ENCODE measurements at regions not wholly inside any gene's neighbourhood (a gene's known extent, or its start where the extent isn't known, plus 50 kb on each side); places are given as distances from the start of the nearest gene placed in this dataset.

GRCh38 chr3:106421909-106422308 lies 553.1 kb upstream of the CBLB start:
- no peak overlapping the region for H3K4me2 ChIP-seq (ENCODE audit: low read length)
- H3K27me3 ChIP-seq (ENCODE audit: low read depth, low read length): no peaks in the 10 kb centered on the region
- no peak overlapping the region for H3K4me3 ChIP-seq (ENCODE audit: low read length)
- H4K20me1 ChIP-seq (ENCODE audit: insufficient read depth, low read length): no peaks in the 10 kb centered on the region
- no peaks in the 10 kb centered on the region for H3K79me2 ChIP-seq (ENCODE audit: low read length)
- H2AFZ ChIP-seq (ENCODE audit: low read depth, low read length): no peak overlapping the region
- H3K36me3 ChIP-seq (replicated peaks; ENCODE audit: low read depth, low read length): no peaks in the 10 kb centered on the region
- TF ChIP-seq EZH2phosphoT487 (IDR thresholded peaks at IDR 0.05; ENCODE audit: low read depth): no peak
- TF ChIP-seq, protein P1, sequence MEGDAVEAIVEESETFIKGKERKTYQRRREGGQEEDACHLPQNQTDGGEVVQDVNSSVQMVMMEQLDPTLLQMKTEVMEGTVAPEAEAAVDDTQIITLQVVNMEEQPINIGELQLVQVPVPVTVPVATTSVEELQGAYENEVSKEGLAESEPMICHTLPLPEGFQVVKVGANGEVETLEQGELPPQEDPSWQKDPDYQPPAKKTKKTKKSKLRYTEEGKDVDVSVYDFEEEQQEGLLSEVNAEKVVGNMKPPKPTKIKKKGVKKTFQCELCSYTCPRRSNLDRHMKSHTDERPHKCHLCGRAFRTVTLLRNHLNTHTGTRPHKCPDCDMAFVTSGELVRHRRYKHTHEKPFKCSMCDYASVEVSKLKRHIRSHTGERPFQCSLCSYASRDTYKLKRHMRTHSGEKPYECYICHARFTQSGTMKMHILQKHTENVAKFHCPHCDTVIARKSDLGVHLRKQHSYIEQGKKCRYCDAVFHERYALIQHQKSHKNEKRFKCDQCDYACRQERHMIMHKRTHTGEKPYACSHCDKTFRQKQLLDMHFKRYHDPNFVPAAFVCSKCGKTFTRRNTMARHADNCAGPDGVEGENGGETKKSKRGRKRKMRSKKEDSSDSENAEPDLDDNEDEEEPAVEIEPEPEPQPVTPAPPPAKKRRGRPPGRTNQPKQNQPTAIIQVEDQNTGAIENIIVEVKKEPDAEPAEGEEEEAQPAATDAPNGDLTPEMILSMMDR (IDR thresholded peaks at IDR 0.05; ENCODE audit: low read depth, low read length): no peak
- no peaks in the 10 kb centered on the region for H3K9me3 ChIP-seq (ENCODE audit: insufficient read depth, low read length)
- no peak overlapping the region for H3K9ac ChIP-seq (ENCODE audit: low read length)
- no peaks in the 10 kb centered on the region for H3K4me1 ChIP-seq (ENCODE audit: low read length)
- no peak overlapping the region for H3K27ac ChIP-seq (ENCODE audit: low read length)

DNA sequence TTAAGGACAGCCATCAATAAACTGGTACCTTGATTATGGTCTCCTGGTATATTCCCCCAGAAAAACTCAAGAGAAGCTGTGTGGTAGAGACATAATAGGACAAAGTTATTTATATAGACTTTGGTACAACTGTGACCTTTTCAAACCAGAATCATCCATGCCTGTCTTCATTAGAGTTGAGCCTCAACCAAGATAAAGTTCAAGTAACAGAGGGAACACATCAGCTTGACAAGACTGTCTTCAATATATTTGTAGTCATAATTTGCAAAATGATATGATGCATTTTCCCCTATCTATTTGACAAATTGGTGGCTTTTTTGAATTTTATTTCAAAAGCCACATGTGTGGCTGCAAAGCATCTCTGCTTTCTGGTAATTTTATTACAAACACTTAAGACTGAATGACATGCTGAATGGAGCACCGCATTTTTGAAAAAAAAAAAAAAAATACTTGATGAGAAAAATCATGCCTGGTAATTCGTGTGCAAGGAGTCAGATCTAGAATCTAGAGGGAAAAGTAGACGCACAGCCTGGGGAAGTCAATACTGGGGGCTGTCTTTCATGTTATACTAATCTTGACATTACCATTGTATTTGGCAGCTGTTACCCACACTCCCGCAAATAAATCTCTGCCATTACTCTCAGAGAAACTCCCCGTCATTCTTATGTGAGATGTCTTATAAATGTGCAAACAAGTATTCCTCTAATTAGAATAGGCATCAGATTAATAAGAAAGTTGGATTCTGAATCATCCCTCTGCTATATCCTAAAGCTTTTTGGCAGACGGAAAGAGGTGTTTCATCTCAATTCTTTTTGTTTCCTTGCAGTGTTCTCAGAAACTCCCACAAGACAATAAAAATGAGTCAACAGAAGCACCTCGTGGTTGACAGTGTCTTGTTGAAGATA lies 554.8 kb upstream of the CBLB start:
- no peaks in the 10 kb centered on the region for H3K79me2 ChIP-seq (ENCODE audit: low read length)
- H3K27ac ChIP-seq (ENCODE audit: low read length): no peak overlapping the region
- no peak overlapping the region for H3K9ac ChIP-seq (ENCODE audit: low read length)

DNA sequence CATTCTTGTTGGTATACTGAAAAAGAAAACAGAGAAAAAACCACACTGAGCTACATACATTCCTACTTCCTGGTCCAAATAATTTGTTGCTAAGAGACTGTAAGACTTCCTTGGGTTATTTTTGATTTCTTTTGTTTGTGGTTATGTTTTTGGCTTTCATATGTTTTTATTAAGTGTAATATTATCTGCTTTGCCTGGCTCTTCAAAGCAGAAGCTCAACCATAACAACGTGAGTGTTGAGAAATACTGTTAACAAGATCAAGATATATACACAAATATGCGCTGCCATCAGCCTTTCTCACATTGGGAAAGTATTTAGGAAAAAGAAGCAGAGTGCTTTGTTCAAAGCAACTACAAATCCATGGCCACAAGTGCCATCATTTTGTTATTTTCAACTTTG lies 556.2 kb upstream of the CBLB start:
- no peaks in the 10 kb centered on the region for H4K20me1 ChIP-seq (ENCODE audit: insufficient read depth, low read length)
- H3K4me1 ChIP-seq (ENCODE audit: low read length): no peaks in the 10 kb centered on the region
- H2AFZ ChIP-seq (ENCODE audit: low read depth, low read length): no peak overlapping the region
- no peaks in the 10 kb centered on the region for H3K9me3 ChIP-seq (ENCODE audit: insufficient read depth, low read length)
- H3K9ac ChIP-seq (ENCODE audit: low read length): no peak overlapping the region
- H3K4me3 ChIP-seq (ENCODE audit: low read length): no peak overlapping the region
- TF ChIP-seq, protein P1 (IDR thresholded peaks at IDR 0.05; ENCODE audit: low read depth, low read length): no peak
- TF ChIP-seq EZH2phosphoT487 (IDR thresholded peaks at IDR 0.05; ENCODE audit: low read depth): no peak
- H3K27me3 ChIP-seq (ENCODE audit: low read depth, low read length): no peaks in the 10 kb centered on the region
- H3K4me2 ChIP-seq (ENCODE audit: low read length): no peak overlapping the region
- H3K27ac ChIP-seq (ENCODE audit: low read length): no peak overlapping the region
- H3K36me3 ChIP-seq (replicated peaks; ENCODE audit: low read depth, low read length): no peaks in the 10 kb centered on the region
- H3K79me2 ChIP-seq (ENCODE audit: low read length): no peaks in the 10 kb centered on the region

More for the DNA sequence above, 554.8 kb upstream of the CBLB start:
- Histone ChIP-seq H3K27me3 (ENCODE audit: low read depth, low read length) (no peaks in the 10 kb centered on the region), H3K4me2 (ENCODE audit: low read length) (no peak overlapping the region), H2AFZ (ENCODE audit: low read depth, low read length) (no peak overlapping the region), H3K4me3 (ENCODE audit: low read length) (no peak overlapping the region), H4K20me1 (ENCODE audit: insufficient read depth, low read length) (no peaks in the 10 kb centered on the region), H3K36me3 (replicated peaks; ENCODE audit: low read depth, low read length) (no peaks in the 10 kb centered on the region), H3K4me1 (ENCODE audit: low read length) (no peaks in the 10 kb centered on the region), H3K9me3 (ENCODE audit: insufficient read depth, low read length) (no peaks in the 10 kb centered on the region)
- no peak for TF ChIP-seq EZH2phosphoT487 (IDR thresholded peaks at IDR 0.05; ENCODE audit: low read depth)
- TF ChIP-seq, protein P1 (IDR thresholded peaks at IDR 0.05; ENCODE audit: low read depth, low read length): no peak

- Histone ChIP-seq H3K27me3 (ENCODE audit: low read depth, low read length) (no peaks in the 10 kb centered on the region), H3K9me3 (ENCODE audit: insufficient read depth, low read length) (no peaks in the 10 kb centered on the region), H4K20me1 (ENCODE audit: insufficient read depth, low read length) (no peaks in the 10 kb centered on the region), H3K4me1 (ENCODE audit: low read length) (no peaks in the 10 kb centered on the region), H3K27ac (ENCODE audit: low read length) (no peak overlapping the region), H3K79me2 (ENCODE audit: low read length) (no peaks in the 10 kb centered on the region), H3K4me2 (ENCODE audit: low read length) (no peak overlapping the region), H2AFZ (ENCODE audit: low read depth, low read length) (no peak overlapping the region), H3K4me3 (ENCODE audit: low read length) (no peak overlapping the region), H3K9ac (ENCODE audit: low read length) (no peak overlapping the region), H3K36me3 (replicated peaks; ENCODE audit: low read depth, low read length) (no peaks in the 10 kb centered on the region)
- TF ChIP-seq, protein P1 (IDR thresholded peaks at IDR 0.05; ENCODE audit: low read depth, low read length): no peak
- TF ChIP-seq EZH2phosphoT487 (IDR thresholded peaks at IDR 0.05; ENCODE audit: low read depth): no peak
Observed at GRCh38 chr3:106425916-106426315, 557.1 kb upstream of the CBLB start.
